ENCODE measurements at regions not wholly inside any gene's neighbourhood (a gene's known extent, or its start where the extent isn't known, plus 50 kb on each side); places are given as distances from the start of the nearest gene placed in this dataset.

GRCh38 chr13:32883474-32883873, 132.7 kb upstream of the KL start:
- DNase-seq (ENCODE audit: extremely low spot score in 2 of 2): peak in 1 of 2 donors; percentile 34
- no peaks in the 10 kb centered on the region for H3K36me3 ChIP-seq
- no peak overlapping the region for H3K27ac ChIP-seq
- intact Hi-C loops (cut with DNase I): no loop called here
- no peaks in the 10 kb centered on the region for H3K27me3 ChIP-seq
- H3K4me1 ChIP-seq: peaks cover 5% of the 10 kb centered on the region
- TF ChIP-seq POLR2A (IDR thresholded peaks at IDR 0.05): no peak
- TF ChIP-seq POLR2AphosphoS5 (IDR thresholded peaks at IDR 0.05; ENCODE audit: insufficient read depth in 1 of 2, low read depth in 1 of 2): no peak
- TF ChIP-seq CTCF (IDR thresholded peaks at IDR 0.05): no peak
- H3K9me3 ChIP-seq: peaks cover 6% of the 10 kb centered on the region
- H3K4me3 ChIP-seq: no peak overlapping the region

- no peak overlapping the region for H3K4me3 ChIP-seq
- no peaks in the 10 kb centered on the region for H3K36me3 ChIP-seq
- intact Hi-C loops (cut with DNase I): no loop called here
- peaks cover 5% of the 10 kb centered on the region for H3K4me1 ChIP-seq
- no peak for TF ChIP-seq CTCF (IDR thresholded peaks at IDR 0.05)
- TF ChIP-seq POLR2A (IDR thresholded peaks at IDR 0.05): no peak
- TF ChIP-seq POLR2AphosphoS5 (IDR thresholded peaks at IDR 0.05; ENCODE audit: insufficient read depth in 1 of 2, low read depth in 1 of 2): no peak
- no peak overlapping the region for H3K27ac ChIP-seq
- H3K9me3 ChIP-seq: peaks cover 6% of the 10 kb centered on the region
- DNase-seq (ENCODE audit: extremely low spot score in 2 of 2): no peak
- H3K27me3 ChIP-seq: no peaks in the 10 kb centered on the region
Measured at GRCh38 chr13:32887617-32888016, 128.6 kb upstream of the KL start.

GRCh38 chr13:32889986-32890565, 126.1 kb upstream of the KL start:
- H3K27ac ChIP-seq: no peak overlapping the region
- intact Hi-C loops (cut with DNase I): no loop called here

GRCh38 chr13:32893176-32893575, 123.0 kb upstream of the KL start:
- H3K4me3 ChIP-seq: no peak overlapping the region
- no peak for DNase-seq (ENCODE audit: extremely low spot score in 2 of 2)
- H3K4me1 ChIP-seq: no peaks in the 10 kb centered on the region
- intact Hi-C loops (cut with DNase I): no loop called here
- TF ChIP-seq POLR2A (IDR thresholded peaks at IDR 0.05): no peak
- TF ChIP-seq POLR2AphosphoS5 (IDR thresholded peaks at IDR 0.05; ENCODE audit: insufficient read depth in 1 of 2, low read depth in 1 of 2): no peak
- TF ChIP-seq CTCF (IDR thresholded peaks at IDR 0.05): no peak
- H3K27ac ChIP-seq: no peak overlapping the region
- no peaks in the 10 kb centered on the region for H3K27me3 ChIP-seq
- no peaks in the 10 kb centered on the region for H3K36me3 ChIP-seq
- no peaks in the 10 kb centered on the region for H3K9me3 ChIP-seq

More at GRCh38 chr13:32889986-32890565, 126.1 kb upstream of the KL start:
- Histone ChIP-seq H3K36me3 (no peaks in the 10 kb centered on the region), H3K27me3 (no peaks in the 10 kb centered on the region), H3K4me3 (no peak overlapping the region), H3K9me3 (peaks cover 6% of the 10 kb centered on the region), H3K4me1 (no peaks in the 10 kb centered on the region)
- TF ChIP-seq CTCF (IDR thresholded peaks at IDR 0.05): no peak
- TF ChIP-seq POLR2A (IDR thresholded peaks at IDR 0.05): no peak
- TF ChIP-seq POLR2AphosphoS5 (IDR thresholded peaks at IDR 0.05; ENCODE audit: insufficient read depth in 1 of 2, low read depth in 1 of 2): no peak
- DNase-seq (ENCODE audit: extremely low spot score in 2 of 2): no peak

GRCh38 chr13:32894589-32895001, 121.6 kb upstream of the KL start:
- no peaks in the 10 kb centered on the region for H3K27me3 ChIP-seq
- H3K9me3 ChIP-seq: no peaks in the 10 kb centered on the region
- no peak overlapping the region for H3K4me3 ChIP-seq
- no peak for DNase-seq (ENCODE audit: extremely low spot score in 2 of 2)
- no peaks in the 10 kb centered on the region for H3K4me1 ChIP-seq
- no peak for TF ChIP-seq POLR2A (IDR thresholded peaks at IDR 0.05)
- intact Hi-C loops (cut with DNase I): no loop called here
- H3K36me3 ChIP-seq: no peaks in the 10 kb centered on the region
- H3K27ac ChIP-seq: no peak overlapping the region
